Neural progenitor cell (in vitro differentiated cells): ENCODE measurements at regions not wholly inside any gene's neighbourhood (a gene's known extent, or its start where the extent isn't known, plus 50 kb on each side); places are given as distances from the start of the nearest gene placed in this dataset.

ENCODE experiments used
- CTCF ChIP-seq: fragments of 200-600 bp; sonication (generic); IDR thresholded peaks from 2 replicates; pipeline ENCODE4 v1.5.1; 2017; ENCODE audit warnings: antibody characterized with exemption, mild to moderate bottlenecking
- EZH2 ChIP-seq: fragments of 200-600 bp; sonication (generic); IDR thresholded peaks from 2 replicates; pipeline ENCODE4 v1.6.1; 2017; ENCODE audit warnings: antibody characterized with exemption, mild to moderate bottlenecking, moderate library complexity
- EZH2phosphoT487 ChIP-seq: fragments of 200-600 bp; sonication (generic); IDR thresholded peaks from 2 replicates; pipeline ENCODE4 v1.6.1; 2017; ENCODE audit warnings: antibody characterized with exemption

GRCh38 chr5:158634714-158635113 lies 465.0 kb downstream of the EBF1 start:
- TF ChIP-seq CTCF (no peak), EZH2 (no peak), EZH2phosphoT487 (no peak)
